GM12864 (cell line): ENCODE measurements at regions not wholly inside any gene's neighbourhood (a gene's known extent, or its start where the extent isn't known, plus 50 kb on each side); places are given as distances from the start of the nearest gene placed in this dataset.

Experiments
- DNase-seq: peaks from one replicate; pipeline ENCODE4 v3.0.0-alpha.2; 2011; ENCODE audit warnings: low read depth
- H3K4me3 ChIP-seq: 2 replicates; pipeline ENCODE4 v1.5.1; 2011; ENCODE audit warnings: mild to moderate bottlenecking, low read depth, low read length, control low read depth
- TF ChIP-seq, protein P1 (sequence below): IDR thresholded peaks from 2 replicates; pipeline ENCODE4 v1.5.1; 2011; ENCODE audit warnings: low read depth, mild to moderate bottlenecking, moderate library complexity, low read length, control low read depth, inconsistent platforms; ENCODE audit errors: missing control alignments

DNA sequence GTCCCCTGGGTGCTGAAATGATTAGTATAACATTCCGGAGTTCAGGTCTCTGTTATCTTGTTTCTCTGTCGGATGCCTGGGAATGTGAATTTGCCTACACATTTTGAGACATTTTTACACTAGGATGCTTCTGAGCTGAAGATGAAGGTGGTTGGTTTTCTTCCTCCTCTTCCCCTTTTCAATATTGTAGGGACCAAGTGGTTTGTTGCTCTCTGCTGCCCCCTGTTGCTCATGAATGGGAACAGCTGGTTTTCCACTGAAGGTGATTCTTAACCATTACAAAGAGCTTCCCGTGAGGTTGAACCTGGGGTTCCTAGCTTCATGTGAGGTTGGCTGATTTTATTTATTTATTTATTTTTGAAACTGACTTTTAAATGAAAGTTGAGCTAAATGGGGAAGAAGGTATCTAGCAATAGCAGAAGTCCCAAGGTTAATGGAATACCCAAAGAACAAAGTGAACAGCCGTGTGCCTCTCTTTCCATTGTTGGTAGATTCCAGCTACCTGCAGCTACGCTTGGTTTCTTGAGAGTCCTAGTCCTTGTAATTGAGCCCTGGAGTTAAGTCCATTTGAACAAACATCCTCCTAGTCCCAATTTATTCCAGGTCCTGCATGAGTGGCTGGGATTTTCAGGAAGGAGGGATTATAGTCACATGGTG, 983.9 kb upstream of the EEF2KMT start:
- TF ChIP-seq, protein P1, sequence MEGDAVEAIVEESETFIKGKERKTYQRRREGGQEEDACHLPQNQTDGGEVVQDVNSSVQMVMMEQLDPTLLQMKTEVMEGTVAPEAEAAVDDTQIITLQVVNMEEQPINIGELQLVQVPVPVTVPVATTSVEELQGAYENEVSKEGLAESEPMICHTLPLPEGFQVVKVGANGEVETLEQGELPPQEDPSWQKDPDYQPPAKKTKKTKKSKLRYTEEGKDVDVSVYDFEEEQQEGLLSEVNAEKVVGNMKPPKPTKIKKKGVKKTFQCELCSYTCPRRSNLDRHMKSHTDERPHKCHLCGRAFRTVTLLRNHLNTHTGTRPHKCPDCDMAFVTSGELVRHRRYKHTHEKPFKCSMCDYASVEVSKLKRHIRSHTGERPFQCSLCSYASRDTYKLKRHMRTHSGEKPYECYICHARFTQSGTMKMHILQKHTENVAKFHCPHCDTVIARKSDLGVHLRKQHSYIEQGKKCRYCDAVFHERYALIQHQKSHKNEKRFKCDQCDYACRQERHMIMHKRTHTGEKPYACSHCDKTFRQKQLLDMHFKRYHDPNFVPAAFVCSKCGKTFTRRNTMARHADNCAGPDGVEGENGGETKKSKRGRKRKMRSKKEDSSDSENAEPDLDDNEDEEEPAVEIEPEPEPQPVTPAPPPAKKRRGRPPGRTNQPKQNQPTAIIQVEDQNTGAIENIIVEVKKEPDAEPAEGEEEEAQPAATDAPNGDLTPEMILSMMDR, result peak; percentile 58
- no peak for DNase-seq
- no peak overlapping the region for H3K4me3 ChIP-seq

DNA sequence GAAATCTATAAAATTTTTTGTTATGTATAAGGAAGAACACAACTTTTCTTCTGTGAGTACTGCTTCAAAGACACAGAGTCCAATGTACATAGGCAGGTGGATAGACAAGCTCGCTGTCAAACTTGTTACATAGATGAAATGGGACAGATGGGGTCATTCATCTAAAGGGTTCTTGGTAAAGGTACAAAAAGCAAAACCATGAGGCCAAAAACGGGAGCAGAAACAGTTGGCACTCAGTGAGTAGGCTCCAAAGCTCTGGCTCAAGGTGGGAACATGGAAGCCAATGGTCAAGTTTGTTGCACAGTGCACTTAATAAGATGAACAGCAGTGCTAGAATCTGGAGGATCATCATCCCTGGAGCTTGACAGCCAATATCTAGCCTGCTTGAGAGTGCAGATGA, 979.0 kb upstream of the EEF2KMT start:
- TF ChIP-seq, protein P1, result no peak

DNA sequence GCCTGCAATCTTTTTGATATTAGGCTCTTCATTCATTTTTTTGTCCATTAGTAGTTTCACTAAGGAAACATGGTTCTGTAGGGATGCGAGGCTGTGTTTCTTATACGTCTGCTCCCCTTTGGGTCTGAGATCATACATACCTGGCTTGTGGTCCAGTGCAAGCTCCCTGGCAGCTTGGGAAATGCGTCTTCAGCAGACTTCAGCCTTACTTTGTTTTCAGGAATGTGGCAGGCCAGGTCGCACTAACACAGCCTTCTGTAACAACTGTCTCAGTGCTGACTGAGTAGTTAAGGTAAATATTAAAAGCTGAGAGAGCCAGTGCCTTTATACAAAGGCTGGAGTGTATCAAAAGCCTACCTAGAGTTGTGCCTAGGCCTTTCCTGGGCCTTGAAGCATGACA, 970.5 kb upstream of the EEF2KMT start:
- H3K4me3 ChIP-seq, result no peak overlapping the region
- TF ChIP-seq, protein P1, result no peak
- no peak for DNase-seq

More for the DNA sequence above, 979.0 kb upstream of the EEF2KMT start:
- DNase-seq, result no peak
- no peak overlapping the region for H3K4me3 ChIP-seq

DNA sequence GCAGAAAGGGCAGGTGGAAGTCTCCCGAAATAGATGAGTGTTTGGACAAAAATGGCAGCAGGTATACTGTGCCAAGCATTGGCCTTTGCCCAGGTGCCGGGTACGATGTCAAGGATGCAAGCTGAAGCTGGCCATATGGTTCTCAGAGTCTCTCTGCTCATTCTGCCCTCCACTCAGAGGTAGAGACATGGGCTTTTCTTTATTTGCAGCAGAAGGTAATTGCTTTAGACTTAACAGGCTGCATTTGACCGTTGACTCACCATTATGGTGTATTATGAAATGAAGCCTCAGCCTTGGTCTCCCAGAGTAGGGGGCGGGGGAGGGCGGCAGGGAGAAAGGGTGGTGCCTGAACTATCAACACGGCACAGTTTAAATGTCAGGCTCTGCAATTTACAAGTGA, 969.1 kb upstream of the EEF2KMT start:
- no peak overlapping the region for H3K4me3 ChIP-seq
- TF ChIP-seq, protein P1, result no peak
- no peak for DNase-seq

DNA sequence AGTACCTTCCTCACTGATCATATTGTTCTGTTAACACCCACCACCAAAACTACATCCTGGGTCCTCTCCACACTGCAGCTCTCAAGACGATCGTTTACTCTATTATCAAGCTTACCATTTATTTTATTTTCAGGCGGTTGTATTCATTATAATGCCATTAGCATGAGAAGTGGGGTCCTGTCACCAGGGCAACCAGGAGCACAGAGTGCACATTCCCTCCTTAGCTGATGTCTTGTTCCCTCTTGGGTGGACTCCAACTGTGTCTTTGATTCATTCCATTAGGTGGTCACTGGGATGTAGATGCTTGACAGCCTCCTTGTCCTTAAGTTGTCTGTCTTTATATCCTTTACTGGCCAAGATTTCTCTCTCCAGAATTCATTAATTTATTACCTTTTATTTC, 965.9 kb upstream of the EEF2KMT start:
- no peak for DNase-seq
- no peak overlapping the region for H3K4me3 ChIP-seq
- TF ChIP-seq, protein P1, result no peak

DNA sequence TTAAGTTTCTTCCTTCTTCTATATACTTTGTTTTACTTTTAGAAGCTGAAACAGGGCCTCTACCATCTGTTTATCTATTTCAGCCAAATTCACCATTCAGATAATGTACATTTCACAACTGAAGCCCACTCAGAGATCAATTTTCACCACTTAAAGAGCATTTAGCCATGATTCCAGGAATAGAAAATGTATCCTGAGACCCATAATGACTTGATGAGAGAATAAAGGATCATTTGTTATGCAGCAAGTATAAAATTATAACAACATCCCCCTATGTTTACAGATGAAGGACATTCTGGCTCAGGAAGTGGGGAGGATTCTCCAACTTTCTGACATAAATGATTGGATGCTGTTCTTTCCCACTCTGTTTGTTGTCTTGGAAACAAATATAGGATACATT, 962.1 kb upstream of the EEF2KMT start:
- no peak for DNase-seq
- TF ChIP-seq, protein P1, result no peak
- no peak overlapping the region for H3K4me3 ChIP-seq

DNA sequence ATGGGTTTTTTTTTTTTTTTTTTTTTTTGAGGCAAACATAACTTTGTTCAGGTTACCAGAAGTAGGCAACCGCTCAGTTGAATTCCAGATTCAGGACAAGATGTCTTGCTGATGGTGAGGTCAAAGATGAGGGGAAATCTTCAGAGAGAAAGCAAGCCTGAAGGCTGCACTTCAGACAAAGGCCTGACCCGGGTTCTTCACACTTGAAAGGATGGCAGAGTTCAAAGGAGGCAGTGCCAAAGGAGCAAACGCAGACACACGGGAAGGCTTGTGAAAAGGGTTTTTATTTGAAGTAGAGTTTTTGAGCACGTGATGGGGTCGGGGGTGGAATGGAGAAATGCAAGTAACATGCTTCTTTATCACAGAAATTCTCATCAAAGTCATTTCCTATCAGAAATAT, 960.2 kb upstream of the EEF2KMT start:
- no peak for DNase-seq
- H3K4me3 ChIP-seq, result no peak overlapping the region
- TF ChIP-seq, protein P1, result no peak
